ENCODE measurements at regions not wholly inside any gene's neighbourhood (a gene's known extent, or its start where the extent isn't known, plus 50 kb on each side); places are given as distances from the start of the nearest gene placed in this dataset.
A peak's percentile ranks its signal among the peaks of the same experiment; 100 is the strongest.

DNA sequence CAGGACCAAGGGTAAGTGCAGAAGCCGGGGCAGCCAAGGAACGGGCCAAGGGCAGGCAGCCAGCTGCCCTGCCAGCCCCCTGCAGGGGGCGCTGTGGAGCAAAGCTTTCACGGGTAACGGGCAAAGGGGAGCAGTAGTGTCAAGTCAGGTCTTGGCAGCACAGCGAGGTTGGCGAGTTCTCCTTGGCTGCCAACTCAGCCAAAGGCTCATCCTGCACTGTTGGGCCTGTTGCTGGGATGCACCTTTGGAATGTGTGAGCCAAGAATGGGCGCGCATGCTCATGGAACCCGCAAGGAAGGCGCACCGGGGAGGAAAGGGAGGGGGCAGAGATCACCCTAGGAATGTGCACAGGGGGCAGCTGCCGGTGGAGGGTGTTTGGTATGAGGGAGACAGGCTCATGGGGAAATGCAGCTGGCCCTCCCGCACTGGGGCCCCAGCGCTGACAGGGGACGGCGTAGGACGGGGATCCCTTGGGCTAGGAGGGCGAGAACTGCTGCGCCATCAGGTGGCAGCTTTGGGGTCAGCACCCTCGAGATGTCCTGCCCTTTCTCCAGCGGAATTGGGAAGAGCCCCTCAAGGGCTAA is 138.0 kb downstream of the ASCL4 start:
- Histone ChIP-seq H3K27me3 (peaks cover 41% of the 10 kb centered on the region), H3K9me3 (ENCODE audit: low read depth) (no peaks in the 10 kb centered on the region), H3K4me1 (ENCODE audit: low read depth) (no peaks in the 10 kb centered on the region), H3K36me3 (no peaks in the 10 kb centered on the region), H3K27ac (no peak overlapping the region), H3K4me3 (peak overlapping the region; percentile 12)
- DNase-seq (ENCODE audit: low read depth in 1 of 2, low spot score in 1 of 2) = peak; percentile 39 to 60
- TF ChIP-seq CTCF (IDR thresholded peaks at IDR 0.05; ENCODE audit: low read depth, low read length) = peak; percentile 61

DNA sequence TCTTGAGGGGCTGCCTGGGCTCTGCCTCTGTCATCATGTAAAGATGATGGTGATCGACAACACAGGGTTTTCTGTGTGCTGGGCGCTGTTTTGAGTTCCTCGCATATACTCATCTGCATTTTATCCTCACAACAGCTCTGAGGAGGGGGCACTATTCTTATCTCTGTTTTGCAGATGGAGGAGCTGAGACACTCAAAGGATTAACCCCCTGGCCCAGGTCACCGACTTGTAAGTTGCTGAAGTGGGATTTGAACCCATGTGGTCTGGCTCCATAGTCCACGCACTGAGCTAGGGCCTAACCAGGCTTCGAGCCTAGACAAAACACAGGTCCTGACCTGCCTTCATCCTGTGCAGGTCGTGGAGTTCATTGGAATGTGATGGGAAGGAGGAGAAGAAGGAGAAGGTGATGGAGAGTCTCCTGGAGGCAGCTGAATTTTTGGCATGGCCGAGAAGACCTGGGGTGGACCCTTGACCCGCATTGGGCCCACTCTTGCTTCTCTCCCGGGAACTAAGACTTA is 140.0 kb downstream of the ASCL4 start:
- Histone ChIP-seq H3K27ac (no peak overlapping the region), H3K4me3 (no peak overlapping the region), H3K9me3 (ENCODE audit: low read depth) (no peaks in the 10 kb centered on the region), H3K36me3 (no peaks in the 10 kb centered on the region), H3K4me1 (ENCODE audit: low read depth) (no peaks in the 10 kb centered on the region), H3K27me3 (peaks cover 38% of the 10 kb centered on the region)
- DNase-seq (ENCODE audit: low read depth in 1 of 2, low spot score in 1 of 2) = no peak
- no peak for TF ChIP-seq CTCF (IDR thresholded peaks at IDR 0.05; ENCODE audit: low read depth, low read length)

- H3K27me3 ChIP-seq = peaks cover 38% of the 10 kb centered on the region
- no peaks in the 10 kb centered on the region for H3K9me3 ChIP-seq (ENCODE audit: low read depth)
- no peak overlapping the region for H3K27ac ChIP-seq
- DNase-seq (ENCODE audit: low read depth in 1 of 2, low spot score in 1 of 2) = peak; percentile 27 to 48
- no peaks in the 10 kb centered on the region for H3K36me3 ChIP-seq
- H3K4me3 ChIP-seq = no peak overlapping the region
- H3K4me1 ChIP-seq (ENCODE audit: low read depth) = no peaks in the 10 kb centered on the region
- peak; percentile 62 for TF ChIP-seq CTCF (IDR thresholded peaks at IDR 0.05; ENCODE audit: low read depth, low read length)
These were observed 143.7 kb downstream of the ASCL4 start for GRCh38 chr12:107917912-107918800.

DNA sequence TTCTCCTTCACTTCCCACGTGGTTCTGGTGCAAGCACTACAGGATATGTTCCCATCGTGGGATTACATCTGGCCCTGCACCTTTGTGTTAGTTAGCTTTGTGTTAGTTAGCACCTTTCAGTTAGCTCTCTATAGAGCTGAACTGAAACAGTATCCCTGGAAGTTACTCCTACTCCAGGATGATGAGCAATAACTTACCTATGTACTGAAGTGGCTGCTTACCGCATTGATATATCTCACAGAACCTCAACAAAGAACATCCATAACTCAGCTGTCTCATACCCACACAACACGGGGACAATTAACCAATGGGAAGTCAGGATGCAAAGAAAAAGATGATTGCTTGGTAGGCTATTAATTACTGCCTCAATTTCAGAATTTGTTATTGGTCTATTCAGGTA is 146.6 kb downstream of the ASCL4 start:
- no peak for DNase-seq (ENCODE audit: low read depth in 1 of 2, low spot score in 1 of 2)
- Histone ChIP-seq H3K9me3 (ENCODE audit: low read depth) (no peaks in the 10 kb centered on the region), H3K27ac (no peak overlapping the region), H3K27me3 (peaks cover 41% of the 10 kb centered on the region), H3K36me3 (no peaks in the 10 kb centered on the region), H3K4me1 (ENCODE audit: low read depth) (no peaks in the 10 kb centered on the region), H3K4me3 (no peak overlapping the region)
- TF ChIP-seq CTCF (IDR thresholded peaks at IDR 0.05; ENCODE audit: low read depth, low read length) = no peak

- no peak for DNase-seq (ENCODE audit: low read depth in 1 of 2, low spot score in 1 of 2)
- H3K4me3 ChIP-seq = no peak overlapping the region
- no peaks in the 10 kb centered on the region for H3K9me3 ChIP-seq (ENCODE audit: low read depth)
- H3K36me3 ChIP-seq = no peaks in the 10 kb centered on the region
- no peak for TF ChIP-seq CTCF (IDR thresholded peaks at IDR 0.05; ENCODE audit: low read depth, low read length)
- H3K27me3 ChIP-seq = peaks cover 18% of the 10 kb centered on the region
- no peaks in the 10 kb centered on the region for H3K4me1 ChIP-seq (ENCODE audit: low read depth)
- H3K27ac ChIP-seq = no peak overlapping the region
These were observed 150.6 kb downstream of the ASCL4 start for GRCh38 chr12:107925125-107925524.

All from cardiac muscle cell (in vitro differentiated cells and primary cell).